ENCODE measurements at regions not wholly inside any gene's neighbourhood (a gene's known extent, or its start where the extent isn't known, plus 50 kb on each side); places are given as distances from the start of the nearest gene placed in this dataset.

- no peaks in the 10 kb centered on the region for H3K9me3 ChIP-seq (ENCODE audit: control insufficient read depth in 2 of 2, low read length in 2 of 2)
- peaks cover 0 to 3% of the 10 kb centered on the region in 2 donors for H3K27me3 ChIP-seq (ENCODE audit: control insufficient read depth in 2 of 2, insufficient read depth in 2 of 2, low read length in 2 of 2)
- no peak overlapping the region for H3K4me3 ChIP-seq (ENCODE audit: low read length in 2 of 2)
- H3K36me3 ChIP-seq (ENCODE audit: control insufficient read depth in 2 of 2, insufficient read depth in 2 of 2, low read length in 2 of 2) = no peaks in the 10 kb centered on the region
- no peak overlapping the region for H3K27ac ChIP-seq (ENCODE audit: low read depth in 2 of 2, low read length in 2 of 2)
- no peak overlapping the region for H3K9ac ChIP-seq (ENCODE audit: low read depth in 1 of 2, low read length in 2 of 2)
- H3K4me1 ChIP-seq (ENCODE audit: control insufficient read depth in 2 of 2, insufficient read depth in 2 of 2, low read length in 2 of 2) = no peaks in the 10 kb centered on the region
Observed at GRCh38 chrX:15059474-15059873, 186.3 kb downstream of the MOSPD2 start.

- H3K9me3 ChIP-seq (ENCODE audit: control insufficient read depth in 2 of 2, low read length in 2 of 2) = no peaks in the 10 kb centered on the region
- no peaks in the 10 kb centered on the region for H3K36me3 ChIP-seq (ENCODE audit: control insufficient read depth in 2 of 2, insufficient read depth in 2 of 2, low read length in 2 of 2)
- H3K4me3 ChIP-seq (ENCODE audit: low read length in 2 of 2) = no peak overlapping the region
- H3K4me1 ChIP-seq (ENCODE audit: control insufficient read depth in 2 of 2, insufficient read depth in 2 of 2, low read length in 2 of 2) = no peaks in the 10 kb centered on the region
- no peaks in the 10 kb centered on the region for H3K27me3 ChIP-seq (ENCODE audit: control insufficient read depth in 2 of 2, insufficient read depth in 2 of 2, low read length in 2 of 2)
- H3K27ac ChIP-seq (ENCODE audit: low read depth in 2 of 2, low read length in 2 of 2) = no peak overlapping the region
- H3K9ac ChIP-seq (ENCODE audit: low read depth in 1 of 2, low read length in 2 of 2) = no peak overlapping the region
Observed at GRCh38 chrX:15056044-15056443, 182.8 kb downstream of the MOSPD2 start.

GRCh38 chrX:15055146-15055930 lies 182.1 kb downstream of the MOSPD2 start:
- Histone ChIP-seq H3K36me3 (ENCODE audit: control insufficient read depth in 2 of 2, insufficient read depth in 2 of 2, low read length in 2 of 2) (no peaks in the 10 kb centered on the region), H3K4me3 (ENCODE audit: low read length in 2 of 2) (no peak overlapping the region), H3K4me1 (ENCODE audit: control insufficient read depth in 2 of 2, insufficient read depth in 2 of 2, low read length in 2 of 2) (no peaks in the 10 kb centered on the region), H3K27ac (ENCODE audit: low read depth in 2 of 2, low read length in 2 of 2) (no peak overlapping the region), H3K27me3 (ENCODE audit: control insufficient read depth in 2 of 2, insufficient read depth in 2 of 2, low read length in 2 of 2) (no peaks in the 10 kb centered on the region), H3K9me3 (ENCODE audit: control insufficient read depth in 2 of 2, low read length in 2 of 2) (no peaks in the 10 kb centered on the region), H3K9ac (ENCODE audit: low read depth in 1 of 2, low read length in 2 of 2) (no peak overlapping the region)

GRCh38 chrX:15050395-15050794 lies 177.2 kb downstream of the MOSPD2 start:
- H3K27me3 ChIP-seq (ENCODE audit: control insufficient read depth in 2 of 2, insufficient read depth in 2 of 2, low read length in 2 of 2) = no peaks in the 10 kb centered on the region
- no peak overlapping the region for H3K9ac ChIP-seq (ENCODE audit: low read depth in 1 of 2, low read length in 2 of 2)
- H3K36me3 ChIP-seq (ENCODE audit: control insufficient read depth in 2 of 2, insufficient read depth in 2 of 2, low read length in 2 of 2) = no peaks in the 10 kb centered on the region
- no peak overlapping the region for H3K27ac ChIP-seq (ENCODE audit: low read depth in 2 of 2, low read length in 2 of 2)
- no peaks in the 10 kb centered on the region for H3K4me1 ChIP-seq (ENCODE audit: control insufficient read depth in 2 of 2, insufficient read depth in 2 of 2, low read length in 2 of 2)
- H3K9me3 ChIP-seq (ENCODE audit: control insufficient read depth in 2 of 2, low read length in 2 of 2) = no peaks in the 10 kb centered on the region
- H3K4me3 ChIP-seq (ENCODE audit: low read length in 2 of 2) = no peak overlapping the region

- no peaks in the 10 kb centered on the region for H3K27me3 ChIP-seq (ENCODE audit: control insufficient read depth in 2 of 2, insufficient read depth in 2 of 2, low read length in 2 of 2)
- no peak overlapping the region for H3K9ac ChIP-seq (ENCODE audit: low read depth in 1 of 2, low read length in 2 of 2)
- no peaks in the 10 kb centered on the region for H3K36me3 ChIP-seq (ENCODE audit: control insufficient read depth in 2 of 2, insufficient read depth in 2 of 2, low read length in 2 of 2)
- no peak overlapping the region for H3K4me3 ChIP-seq (ENCODE audit: low read length in 2 of 2)
- H3K27ac ChIP-seq (ENCODE audit: low read depth in 2 of 2, low read length in 2 of 2) = no peak overlapping the region
- H3K4me1 ChIP-seq (ENCODE audit: control insufficient read depth in 2 of 2, insufficient read depth in 2 of 2, low read length in 2 of 2) = no peaks in the 10 kb centered on the region
- H3K9me3 ChIP-seq (ENCODE audit: control insufficient read depth in 2 of 2, low read length in 2 of 2) = no peaks in the 10 kb centered on the region
Observed at GRCh38 chrX:15043538-15043937, 170.3 kb downstream of the MOSPD2 start.

- Histone ChIP-seq H3K27me3 (ENCODE audit: control insufficient read depth in 2 of 2, insufficient read depth in 2 of 2, low read length in 2 of 2) (no peaks in the 10 kb centered on the region), H3K9ac (ENCODE audit: low read depth in 1 of 2, low read length in 2 of 2) (no peak overlapping the region), H3K36me3 (ENCODE audit: control insufficient read depth in 2 of 2, insufficient read depth in 2 of 2, low read length in 2 of 2) (no peaks in the 10 kb centered on the region), H3K9me3 (ENCODE audit: control insufficient read depth in 2 of 2, low read length in 2 of 2) (no peaks in the 10 kb centered on the region), H3K4me1 (ENCODE audit: control insufficient read depth in 2 of 2, insufficient read depth in 2 of 2, low read length in 2 of 2) (no peaks in the 10 kb centered on the region), H3K4me3 (ENCODE audit: low read length in 2 of 2) (no peak overlapping the region), H3K27ac (ENCODE audit: low read depth in 2 of 2, low read length in 2 of 2) (no peak overlapping the region)
Observed at GRCh38 chrX:15033917-15034316, 160.7 kb downstream of the MOSPD2 start.

- Histone ChIP-seq H3K27ac (ENCODE audit: low read depth in 2 of 2, low read length in 2 of 2) (no peak overlapping the region), H3K4me3 (ENCODE audit: low read length in 2 of 2) (no peak overlapping the region), H3K27me3 (ENCODE audit: control insufficient read depth in 2 of 2, insufficient read depth in 2 of 2, low read length in 2 of 2) (peaks cover 0 to 3% of the 10 kb centered on the region in 2 donors), H3K9me3 (ENCODE audit: control insufficient read depth in 2 of 2, low read length in 2 of 2) (no peaks in the 10 kb centered on the region), H3K9ac (ENCODE audit: low read depth in 1 of 2, low read length in 2 of 2) (no peak overlapping the region), H3K36me3 (ENCODE audit: control insufficient read depth in 2 of 2, insufficient read depth in 2 of 2, low read length in 2 of 2) (no peaks in the 10 kb centered on the region), H3K4me1 (ENCODE audit: control insufficient read depth in 2 of 2, insufficient read depth in 2 of 2, low read length in 2 of 2) (no peaks in the 10 kb centered on the region)
Observed at GRCh38 chrX:15017491-15017890, 144.3 kb downstream of the MOSPD2 start.

GRCh38 chrX:15016051-15016450 lies 142.8 kb downstream of the MOSPD2 start:
- no peak overlapping the region for H3K9ac ChIP-seq (ENCODE audit: low read depth in 1 of 2, low read length in 2 of 2)
- no peak overlapping the region for H3K4me3 ChIP-seq (ENCODE audit: low read length in 2 of 2)
- no peaks in the 10 kb centered on the region for H3K36me3 ChIP-seq (ENCODE audit: control insufficient read depth in 2 of 2, insufficient read depth in 2 of 2, low read length in 2 of 2)
- peaks cover 0 to 5% of the 10 kb centered on the region in 2 donors for H3K27me3 ChIP-seq (ENCODE audit: control insufficient read depth in 2 of 2, insufficient read depth in 2 of 2, low read length in 2 of 2)
- no peaks in the 10 kb centered on the region for H3K4me1 ChIP-seq (ENCODE audit: control insufficient read depth in 2 of 2, insufficient read depth in 2 of 2, low read length in 2 of 2)
- H3K9me3 ChIP-seq (ENCODE audit: control insufficient read depth in 2 of 2, low read length in 2 of 2) = no peaks in the 10 kb centered on the region
- H3K27ac ChIP-seq (ENCODE audit: low read depth in 2 of 2, low read length in 2 of 2) = no peak overlapping the region

GRCh38 chrX:15014281-15014680 lies 141.1 kb downstream of the MOSPD2 start:
- Histone ChIP-seq H3K27ac (ENCODE audit: low read depth in 2 of 2, low read length in 2 of 2) (no peak overlapping the region), H3K4me3 (ENCODE audit: low read length in 2 of 2) (no peak overlapping the region), H3K9ac (ENCODE audit: low read depth in 1 of 2, low read length in 2 of 2) (no peak overlapping the region), H3K27me3 (ENCODE audit: control insufficient read depth in 2 of 2, insufficient read depth in 2 of 2, low read length in 2 of 2) (peaks cover 0 to 7% of the 10 kb centered on the region in 2 donors), H3K36me3 (ENCODE audit: control insufficient read depth in 2 of 2, insufficient read depth in 2 of 2, low read length in 2 of 2) (no peaks in the 10 kb centered on the region), H3K4me1 (ENCODE audit: control insufficient read depth in 2 of 2, insufficient read depth in 2 of 2, low read length in 2 of 2) (no peaks in the 10 kb centered on the region), H3K9me3 (ENCODE audit: control insufficient read depth in 2 of 2, low read length in 2 of 2) (no peaks in the 10 kb centered on the region)

- Histone ChIP-seq H3K36me3 (ENCODE audit: control insufficient read depth in 2 of 2, insufficient read depth in 2 of 2, low read length in 2 of 2) (no peaks in the 10 kb centered on the region), H3K9ac (ENCODE audit: low read depth in 1 of 2, low read length in 2 of 2) (no peak overlapping the region), H3K27ac (ENCODE audit: low read depth in 2 of 2, low read length in 2 of 2) (no peak overlapping the region), H3K9me3 (ENCODE audit: control insufficient read depth in 2 of 2, low read length in 2 of 2) (no peaks in the 10 kb centered on the region), H3K4me1 (ENCODE audit: control insufficient read depth in 2 of 2, insufficient read depth in 2 of 2, low read length in 2 of 2) (no peaks in the 10 kb centered on the region), H3K27me3 (ENCODE audit: control insufficient read depth in 2 of 2, insufficient read depth in 2 of 2, low read length in 2 of 2) (peaks cover 0 to 7% of the 10 kb centered on the region in 2 donors), H3K4me3 (ENCODE audit: low read length in 2 of 2) (no peak overlapping the region)
Observed at GRCh38 chrX:15013461-15013860, 140.2 kb downstream of the MOSPD2 start.
